OCI-LY1 (cell line): ENCODE measurements at regions not wholly inside any gene's neighbourhood (a gene's known extent, or its start where the extent isn't known, plus 50 kb on each side); places are given as distances from the start of the nearest gene placed in this dataset.

Experiments
- H2AFZ ChIP-seq: fragments of 200-600 bp; sonication (generic), shearing (Covaris generic); 2 replicates; pipeline ENCODE4 v1.6.0; 2014; ENCODE audit warnings: antibody characterized with exemption, mild to moderate bottlenecking, low read length
- H3F3A ChIP-seq: fragments of 200-600 bp; sonication (generic), shearing (Covaris generic); 2 replicates; pipeline ENCODE4 v1.6.0; 2014; ENCODE audit warnings: mild to moderate bottlenecking, antibody characterized with exemption, low read length, moderate library complexity; ENCODE audit not compliant: insufficient read depth
- H3K27ac ChIP-seq: fragments of 200-600 bp; sonication (generic); 2 replicates; pipeline ENCODE4 v1.5.1; 2014; ENCODE audit warnings: low read length, mixed run types, mild to moderate bottlenecking, low read depth; ENCODE audit not compliant: poor library complexity, severe bottlenecking
- H3K27me3 ChIP-seq: fragments of 200-600 bp; sonication (generic); 2 replicates; pipeline ENCODE4 v1.6.0; 2014; ENCODE audit warnings: antibody characterized with exemption, mild to moderate bottlenecking, low read length, moderate library complexity; ENCODE audit not compliant: insufficient read depth
- H3K36me3 ChIP-seq: fragments of 200-600 bp; sonication (generic); 2 replicates; pipeline ENCODE4 v1.6.1; 2014; ENCODE audit warnings: mild to moderate bottlenecking, antibody characterized with exemption, low read length, moderate library complexity, mixed read lengths; ENCODE audit not compliant: insufficient read depth
- H3K4me1 ChIP-seq: fragments of 200-600 bp; sonication (generic); 2 replicates; pipeline ENCODE4 v1.5.1; 2014; ENCODE audit warnings: mild to moderate bottlenecking, low read length, moderate library complexity; ENCODE audit not compliant: insufficient read depth, severe bottlenecking
- H3K4me2 ChIP-seq: fragments of 200-600 bp; sonication (generic), shearing (Covaris generic); 2 replicates; pipeline ENCODE4 v1.6.1; 2014; ENCODE audit warnings: low read length
- H3K4me3 ChIP-seq: fragments of 200-600 bp; sonication (generic); 2 replicates; pipeline ENCODE4 v1.5.1; 2014; ENCODE audit warnings: low read length, low read depth, mild to moderate bottlenecking, mixed read lengths; ENCODE audit not compliant: poor library complexity, severe bottlenecking
- H3K79me2 ChIP-seq: fragments of 200-600 bp; shearing (Covaris generic); 2 replicates; pipeline ENCODE4 v1.6.1; 2016; ENCODE audit warnings: mixed run types, low read length, mixed read lengths; ENCODE audit not compliant: insufficient read depth
- H3K9ac ChIP-seq: fragments of 200-600 bp; sonication (generic), shearing (Covaris generic); 2 replicates; pipeline ENCODE4 v1.6.1; 2014; ENCODE audit warnings: mild to moderate bottlenecking, low read length, mixed read lengths
- H3K9me2 ChIP-seq: fragments of 200-600 bp; sonication (generic), shearing (Covaris generic); 2 replicates; pipeline ENCODE4 v1.6.1; 2014; ENCODE audit warnings: low read depth, mild to moderate bottlenecking, low read length, mixed read lengths
- H3K9me3 ChIP-seq: fragments of 200-600 bp; shearing (Covaris generic); 2 replicates; pipeline ENCODE4 v1.6.1; 2014; ENCODE audit warnings: low read length, mixed read lengths
- H4K20me1 ChIP-seq: fragments of 200-600 bp; sonication (generic), shearing (Covaris generic); 2 replicates; pipeline ENCODE4 v1.6.0; 2016; ENCODE audit warnings: mild to moderate bottlenecking, low read length; ENCODE audit not compliant: insufficient read depth
- CTCF ChIP-seq: fragments of 200-600 bp; sonication (generic), shearing (Covaris generic); IDR thresholded peaks from 2 replicates; pipeline ENCODE4 v1.5.1; 2017; ENCODE audit warnings: mild to moderate bottlenecking, antibody characterized with exemption, low read length, moderate library complexity, mixed read lengths
- EZH2 ChIP-seq: fragments of 200-600 bp; sonication (generic), shearing (Covaris generic); IDR thresholded peaks from 2 replicates; pipeline ENCODE4 v1.8.0; 2017; ENCODE audit warnings: borderline replicate concordance, mixed run types, mild to moderate bottlenecking, antibody characterized with exemption, low read length, moderate library complexity, mixed read lengths

GRCh38 chr12:89781156-89781555, 72.5 kb upstream of the ATP2B1 start:
- Histone ChIP-seq H3F3A (no peaks in the 10 kb centered on the region), H3K27me3 (no peaks in the 10 kb centered on the region), H3K9me3 (peaks cover 6% of the 10 kb centered on the region; the same call in 1 of the 2 replicates), H3K9me2 (no peaks in the 10 kb centered on the region), H3K27ac (no peak overlapping the region), H3K79me2 (no peaks in the 10 kb centered on the region), H3K4me2 (no peak overlapping the region), H3K4me3 (no peak overlapping the region), H3K9ac (no peak overlapping the region), H4K20me1 (no peaks in the 10 kb centered on the region), H3K4me1 (peaks cover 15% of the 10 kb centered on the region), H3K36me3 (no peaks in the 10 kb centered on the region), H2AFZ (no peak overlapping the region)
- no peak for TF ChIP-seq EZH2
- no peak for TF ChIP-seq CTCF

DNA sequence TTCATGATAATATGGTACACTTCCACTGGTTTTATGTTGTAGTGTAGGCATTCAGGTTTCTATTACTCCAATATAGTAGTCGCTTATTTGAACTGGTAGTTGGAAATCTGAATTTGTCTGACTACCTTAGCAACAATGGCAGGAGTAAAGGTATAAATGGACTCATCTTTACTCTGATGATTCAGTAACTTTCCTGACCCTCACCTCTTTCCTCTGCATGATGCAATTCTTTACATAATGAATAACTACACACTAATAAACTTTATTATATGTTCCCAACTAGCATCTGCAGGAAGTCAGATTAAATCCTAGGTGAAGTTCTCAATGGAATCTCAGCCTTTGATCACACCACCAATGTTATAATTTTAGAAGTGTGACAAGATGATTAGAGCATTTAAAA, 70.5 kb upstream of the ATP2B1 start:
- Histone ChIP-seq H3K4me1 (peaks cover 15% of the 10 kb centered on the region), H3K27me3 (no peaks in the 10 kb centered on the region), H3K36me3 (no peaks in the 10 kb centered on the region), H3K4me3 (no peak overlapping the region), H3F3A (no peaks in the 10 kb centered on the region), H3K9me3 (no peaks in the 10 kb centered on the region), H4K20me1 (no peaks in the 10 kb centered on the region), H3K4me2 (no peak overlapping the region), H3K9ac (no peak overlapping the region), H3K27ac (no peak overlapping the region), H3K9me2 (no peaks in the 10 kb centered on the region), H3K79me2 (no peaks in the 10 kb centered on the region), H2AFZ (no peak overlapping the region)
- TF ChIP-seq EZH2, result no peak
- no peak for TF ChIP-seq CTCF

GRCh38 chr12:89777733-89778379, 69.2 kb upstream of the ATP2B1 start:
- Histone ChIP-seq H3K4me3 (no peak overlapping the region), H3K4me2 (no peak overlapping the region), H3K27me3 (no peaks in the 10 kb centered on the region), H2AFZ (no peak overlapping the region), H3F3A (no peaks in the 10 kb centered on the region), H3K9me2 (no peaks in the 10 kb centered on the region), H4K20me1 (no peaks in the 10 kb centered on the region), H3K79me2 (no peaks in the 10 kb centered on the region), H3K9me3 (no peaks in the 10 kb centered on the region; the same call in 1 of the 2 replicates), H3K27ac (no peak overlapping the region), H3K4me1 (peaks cover 6% of the 10 kb centered on the region), H3K36me3 (no peaks in the 10 kb centered on the region), H3K9ac (no peak overlapping the region)
- TF ChIP-seq CTCF, result no peak
- no peak for TF ChIP-seq EZH2
